ENCODE measurements at regions not wholly inside any gene's neighbourhood (a gene's known extent, or its start where the extent isn't known, plus 50 kb on each side); places are given as distances from the start of the nearest gene placed in this dataset.

- no peaks in the 10 kb centered on the region for H3K36me3 ChIP-seq (ENCODE audit: control insufficient read depth, insufficient read depth, low read length)
- H3K4me3 ChIP-seq (ENCODE audit: low read length) = no peak overlapping the region
- H3K9ac ChIP-seq (ENCODE audit: low read length) = no peak overlapping the region
- peaks cover 13% of the 10 kb centered on the region for H3K4me1 ChIP-seq (ENCODE audit: control insufficient read depth, insufficient read depth, low read length)
- H3K9me3 ChIP-seq (ENCODE audit: control insufficient read depth, low read length) = no peaks in the 10 kb centered on the region
- no peaks in the 10 kb centered on the region for H3K27me3 ChIP-seq (ENCODE audit: control insufficient read depth, insufficient read depth, low read length)
Measured at GRCh38 chr5:96146675-96147074, 185.0 kb upstream of the ELL2 start.

- Histone ChIP-seq H3K9me3 (ENCODE audit: control insufficient read depth, low read length) (no peaks in the 10 kb centered on the region), H3K27me3 (ENCODE audit: control insufficient read depth, insufficient read depth, low read length) (no peaks in the 10 kb centered on the region), H3K36me3 (ENCODE audit: control insufficient read depth, insufficient read depth, low read length) (no peaks in the 10 kb centered on the region), H3K9ac (ENCODE audit: low read length) (no peak overlapping the region), H3K4me3 (ENCODE audit: low read length) (no peak overlapping the region), H3K4me1 (ENCODE audit: control insufficient read depth, insufficient read depth, low read length) (peaks cover 10% of the 10 kb centered on the region)
Measured at GRCh38 chr5:96144289-96144688, 182.6 kb upstream of the ELL2 start.

GRCh38 chr5:96143450-96143849 lies 181.8 kb upstream of the ELL2 start:
- H3K4me3 ChIP-seq (ENCODE audit: low read length) = no peak overlapping the region
- H3K9me3 ChIP-seq (ENCODE audit: control insufficient read depth, low read length) = no peaks in the 10 kb centered on the region
- H3K27me3 ChIP-seq (ENCODE audit: control insufficient read depth, insufficient read depth, low read length) = no peaks in the 10 kb centered on the region
- peaks cover 10% of the 10 kb centered on the region for H3K4me1 ChIP-seq (ENCODE audit: control insufficient read depth, insufficient read depth, low read length)
- H3K9ac ChIP-seq (ENCODE audit: low read length) = no peak overlapping the region
- no peaks in the 10 kb centered on the region for H3K36me3 ChIP-seq (ENCODE audit: control insufficient read depth, insufficient read depth, low read length)

- no peaks in the 10 kb centered on the region for H3K36me3 ChIP-seq (ENCODE audit: control insufficient read depth, insufficient read depth, low read length)
- H3K4me3 ChIP-seq (ENCODE audit: low read length) = no peak overlapping the region
- H3K9ac ChIP-seq (ENCODE audit: low read length) = no peak overlapping the region
- H3K9me3 ChIP-seq (ENCODE audit: control insufficient read depth, low read length) = no peaks in the 10 kb centered on the region
- H3K4me1 ChIP-seq (ENCODE audit: control insufficient read depth, insufficient read depth, low read length) = peaks cover 10% of the 10 kb centered on the region
- H3K27me3 ChIP-seq (ENCODE audit: control insufficient read depth, insufficient read depth, low read length) = no peaks in the 10 kb centered on the region
Measured at GRCh38 chr5:96142786-96143434, 181.3 kb upstream of the ELL2 start.

- Histone ChIP-seq H3K9me3 (ENCODE audit: control insufficient read depth, low read length) (no peaks in the 10 kb centered on the region), H3K4me3 (ENCODE audit: low read length) (no peak overlapping the region), H3K36me3 (ENCODE audit: control insufficient read depth, insufficient read depth, low read length) (no peaks in the 10 kb centered on the region), H3K27me3 (ENCODE audit: control insufficient read depth, insufficient read depth, low read length) (no peaks in the 10 kb centered on the region), H3K9ac (ENCODE audit: low read length) (no peak overlapping the region), H3K4me1 (ENCODE audit: control insufficient read depth, insufficient read depth, low read length) (peaks cover 10% of the 10 kb centered on the region)
Measured at GRCh38 chr5:96142184-96142781, 180.6 kb upstream of the ELL2 start.

GRCh38 chr5:96141749-96142148 lies 180.1 kb upstream of the ELL2 start:
- H3K9me3 ChIP-seq (ENCODE audit: control insufficient read depth, low read length) = no peaks in the 10 kb centered on the region
- H3K27me3 ChIP-seq (ENCODE audit: control insufficient read depth, insufficient read depth, low read length) = no peaks in the 10 kb centered on the region
- H3K4me1 ChIP-seq (ENCODE audit: control insufficient read depth, insufficient read depth, low read length) = peaks cover 10% of the 10 kb centered on the region
- H3K36me3 ChIP-seq (ENCODE audit: control insufficient read depth, insufficient read depth, low read length) = no peaks in the 10 kb centered on the region
- no peak overlapping the region for H3K4me3 ChIP-seq (ENCODE audit: low read length)
- no peak overlapping the region for H3K9ac ChIP-seq (ENCODE audit: low read length)

GRCh38 chr5:96140496-96140895 lies 178.8 kb upstream of the ELL2 start:
- H3K9me3 ChIP-seq (ENCODE audit: control insufficient read depth, low read length) = no peaks in the 10 kb centered on the region
- H3K4me1 ChIP-seq (ENCODE audit: control insufficient read depth, insufficient read depth, low read length) = peaks cover 10% of the 10 kb centered on the region
- no peak overlapping the region for H3K4me3 ChIP-seq (ENCODE audit: low read length)
- H3K36me3 ChIP-seq (ENCODE audit: control insufficient read depth, insufficient read depth, low read length) = no peaks in the 10 kb centered on the region
- no peak overlapping the region for H3K9ac ChIP-seq (ENCODE audit: low read length)
- H3K27me3 ChIP-seq (ENCODE audit: control insufficient read depth, insufficient read depth, low read length) = no peaks in the 10 kb centered on the region

GRCh38 chr5:96140084-96140483 lies 178.4 kb upstream of the ELL2 start:
- Histone ChIP-seq H3K4me3 (ENCODE audit: low read length) (no peak overlapping the region), H3K9me3 (ENCODE audit: control insufficient read depth, low read length) (no peaks in the 10 kb centered on the region), H3K27me3 (ENCODE audit: control insufficient read depth, insufficient read depth, low read length) (no peaks in the 10 kb centered on the region), H3K36me3 (ENCODE audit: control insufficient read depth, insufficient read depth, low read length) (no peaks in the 10 kb centered on the region), H3K9ac (ENCODE audit: low read length) (no peak overlapping the region), H3K4me1 (ENCODE audit: control insufficient read depth, insufficient read depth, low read length) (peaks cover 10% of the 10 kb centered on the region)

- Histone ChIP-seq H3K4me1 (ENCODE audit: control insufficient read depth, insufficient read depth, low read length) (no peaks in the 10 kb centered on the region), H3K9me3 (ENCODE audit: control insufficient read depth, low read length) (no peaks in the 10 kb centered on the region), H3K9ac (ENCODE audit: low read length) (no peak overlapping the region), H3K4me3 (ENCODE audit: low read length) (no peak overlapping the region), H3K36me3 (ENCODE audit: control insufficient read depth, insufficient read depth, low read length) (no peaks in the 10 kb centered on the region), H3K27me3 (ENCODE audit: control insufficient read depth, insufficient read depth, low read length) (no peaks in the 10 kb centered on the region)
Measured at GRCh38 chr5:96134886-96135285, 173.2 kb upstream of the ELL2 start.

- Histone ChIP-seq H3K36me3 (ENCODE audit: control insufficient read depth, insufficient read depth, low read length) (no peaks in the 10 kb centered on the region), H3K27me3 (ENCODE audit: control insufficient read depth, insufficient read depth, low read length) (no peaks in the 10 kb centered on the region), H3K9me3 (ENCODE audit: control insufficient read depth, low read length) (no peaks in the 10 kb centered on the region), H3K4me1 (ENCODE audit: control insufficient read depth, insufficient read depth, low read length) (no peaks in the 10 kb centered on the region), H3K4me3 (ENCODE audit: low read length) (no peak overlapping the region), H3K9ac (ENCODE audit: low read length) (no peak overlapping the region)
Measured at GRCh38 chr5:96133341-96134079, 171.9 kb upstream of the ELL2 start.

- H3K36me3 ChIP-seq (ENCODE audit: control insufficient read depth, insufficient read depth, low read length) = no peaks in the 10 kb centered on the region
- H3K27me3 ChIP-seq (ENCODE audit: control insufficient read depth, insufficient read depth, low read length) = no peaks in the 10 kb centered on the region
- H3K4me3 ChIP-seq (ENCODE audit: low read length) = no peak overlapping the region
- H3K9ac ChIP-seq (ENCODE audit: low read length) = no peak overlapping the region
- no peaks in the 10 kb centered on the region for H3K9me3 ChIP-seq (ENCODE audit: control insufficient read depth, low read length)
- H3K4me1 ChIP-seq (ENCODE audit: control insufficient read depth, insufficient read depth, low read length) = peaks cover 14% of the 10 kb centered on the region
Measured at GRCh38 chr5:96129276-96129675, 167.6 kb upstream of the ELL2 start.

GRCh38 chr5:96128204-96128864 lies 166.7 kb upstream of the ELL2 start:
- Histone ChIP-seq H3K36me3 (ENCODE audit: control insufficient read depth, insufficient read depth, low read length) (no peaks in the 10 kb centered on the region), H3K27me3 (ENCODE audit: control insufficient read depth, insufficient read depth, low read length) (no peaks in the 10 kb centered on the region), H3K4me1 (ENCODE audit: control insufficient read depth, insufficient read depth, low read length) (peaks cover 14% of the 10 kb centered on the region), H3K4me3 (ENCODE audit: low read length) (no peak overlapping the region), H3K9ac (ENCODE audit: low read length) (no peak overlapping the region), H3K9me3 (ENCODE audit: control insufficient read depth, low read length) (no peaks in the 10 kb centered on the region)

All from mucosa of stomach (tissue), 1 donor.